ENCODE measurements at regions not wholly inside any gene's neighbourhood (a gene's known extent, or its start where the extent isn't known, plus 50 kb on each side); places are given as distances from the start of the nearest gene placed in this dataset.

GRCh38 chr1:217354895-217355294, 276.0 kb downstream of the GPATCH2 start:
- no peak for DNase-seq (ENCODE audit: low read depth in 6 of 9, low spot score in 9 of 9)
- no peaks in the 10 kb centered on the region for H3K9me3 ChIP-seq (ENCODE audit: control insufficient read depth in 2 of 2, insufficient read depth in 1 of 2, low read length in 1 of 2)
- no peak overlapping the region for H3K4me3 ChIP-seq (ENCODE audit: low read length in 2 of 2)
- 91% methylated on average over 3 of the region's 3 CpGs for WGBS
- no peak overlapping the region for H3K27ac ChIP-seq (ENCODE audit: low read depth in 1 of 2, low read length in 1 of 2)
- no peaks in the 10 kb centered on the region for H3K36me3 ChIP-seq (ENCODE audit: control insufficient read depth in 2 of 2, insufficient read depth in 2 of 2, low read length in 1 of 2)
- H3K27me3 ChIP-seq (ENCODE audit: control insufficient read depth in 2 of 2, insufficient read depth in 1 of 2, low read length in 1 of 2): no peaks in the 10 kb centered on the region
- no peaks in the 10 kb centered on the region for H3K4me1 ChIP-seq (ENCODE audit: control insufficient read depth in 2 of 2, insufficient read depth in 2 of 2, low read length in 2 of 2)

GRCh38 chr1:217348960-217349664, 281.8 kb downstream of the GPATCH2 start:
- Histone ChIP-seq H3K4me3 (ENCODE audit: low read length in 2 of 2) (no peak overlapping the region), H3K27me3 (ENCODE audit: control insufficient read depth in 2 of 2, insufficient read depth in 1 of 2, low read length in 1 of 2) (no peaks in the 10 kb centered on the region), H3K36me3 (ENCODE audit: control insufficient read depth in 2 of 2, insufficient read depth in 2 of 2, low read length in 1 of 2) (no peaks in the 10 kb centered on the region), H3K9me3 (ENCODE audit: control insufficient read depth in 2 of 2, insufficient read depth in 1 of 2, low read length in 1 of 2) (no peaks in the 10 kb centered on the region), H3K27ac (ENCODE audit: low read depth in 1 of 2, low read length in 1 of 2) (no peak overlapping the region), H3K4me1 (ENCODE audit: control insufficient read depth in 2 of 2, insufficient read depth in 2 of 2, low read length in 2 of 2) (no peaks in the 10 kb centered on the region)
- 86% methylated on average over 7 of the region's 7 CpGs for WGBS
- no peak for DNase-seq (ENCODE audit: low read depth in 6 of 9, low spot score in 9 of 9)

- no peak overlapping the region for H3K27ac ChIP-seq (ENCODE audit: low read depth in 1 of 2, low read length in 1 of 2)
- no peak for DNase-seq (ENCODE audit: low read depth in 6 of 9, low spot score in 9 of 9)
- H3K4me3 ChIP-seq (ENCODE audit: low read length in 2 of 2): no peak overlapping the region
- no peaks in the 10 kb centered on the region for H3K36me3 ChIP-seq (ENCODE audit: control insufficient read depth in 2 of 2, insufficient read depth in 2 of 2, low read length in 1 of 2)
- no peaks in the 10 kb centered on the region for H3K9me3 ChIP-seq (ENCODE audit: control insufficient read depth in 2 of 2, insufficient read depth in 1 of 2, low read length in 1 of 2)
- H3K4me1 ChIP-seq (ENCODE audit: control insufficient read depth in 2 of 2, insufficient read depth in 2 of 2, low read length in 2 of 2): no peaks in the 10 kb centered on the region
- WGBS: 95% methylated on average over 1 of the region's 1 CpG
- H3K27me3 ChIP-seq (ENCODE audit: control insufficient read depth in 2 of 2, insufficient read depth in 1 of 2, low read length in 1 of 2): no peaks in the 10 kb centered on the region
These were observed 286.2 kb downstream of the GPATCH2 start for GRCh38 chr1:217344712-217345111.

- no peaks in the 10 kb centered on the region for H3K4me1 ChIP-seq (ENCODE audit: control insufficient read depth in 2 of 2, insufficient read depth in 2 of 2, low read length in 2 of 2)
- H3K27ac ChIP-seq (ENCODE audit: low read depth in 1 of 2, low read length in 1 of 2): no peak overlapping the region
- no peak overlapping the region for H3K4me3 ChIP-seq (ENCODE audit: low read length in 2 of 2)
- H3K36me3 ChIP-seq (ENCODE audit: control insufficient read depth in 2 of 2, insufficient read depth in 2 of 2, low read length in 1 of 2): no peaks in the 10 kb centered on the region
- H3K27me3 ChIP-seq (ENCODE audit: control insufficient read depth in 2 of 2, insufficient read depth in 1 of 2, low read length in 1 of 2): no peaks in the 10 kb centered on the region
- no peaks in the 10 kb centered on the region for H3K9me3 ChIP-seq (ENCODE audit: control insufficient read depth in 2 of 2, insufficient read depth in 1 of 2, low read length in 1 of 2)
- 88% methylated on average over 8 of the region's 8 CpGs for WGBS
- DNase-seq (ENCODE audit: low read depth in 6 of 9, low spot score in 9 of 9): no peak
These were observed 287.0 kb downstream of the GPATCH2 start for GRCh38 chr1:217343907-217344306.

GRCh38 chr1:217342105-217342504, 288.8 kb downstream of the GPATCH2 start:
- no peak overlapping the region for H3K4me3 ChIP-seq (ENCODE audit: low read length in 2 of 2)
- no peaks in the 10 kb centered on the region for H3K9me3 ChIP-seq (ENCODE audit: control insufficient read depth in 2 of 2, insufficient read depth in 1 of 2, low read length in 1 of 2)
- H3K36me3 ChIP-seq (ENCODE audit: control insufficient read depth in 2 of 2, insufficient read depth in 2 of 2, low read length in 1 of 2): no peaks in the 10 kb centered on the region
- DNase-seq (ENCODE audit: low read depth in 6 of 9, low spot score in 9 of 9): no peak
- no peaks in the 10 kb centered on the region for H3K27me3 ChIP-seq (ENCODE audit: control insufficient read depth in 2 of 2, insufficient read depth in 1 of 2, low read length in 1 of 2)
- H3K4me1 ChIP-seq (ENCODE audit: control insufficient read depth in 2 of 2, insufficient read depth in 2 of 2, low read length in 2 of 2): no peaks in the 10 kb centered on the region
- H3K27ac ChIP-seq (ENCODE audit: low read depth in 1 of 2, low read length in 1 of 2): no peak overlapping the region

GRCh38 chr1:217336724-217337123, 294.2 kb downstream of the GPATCH2 start:
- Histone ChIP-seq H3K9me3 (ENCODE audit: control insufficient read depth in 2 of 2, insufficient read depth in 1 of 2, low read length in 1 of 2) (no peaks in the 10 kb centered on the region), H3K4me1 (ENCODE audit: control insufficient read depth in 2 of 2, insufficient read depth in 2 of 2, low read length in 2 of 2) (no peaks in the 10 kb centered on the region), H3K36me3 (ENCODE audit: control insufficient read depth in 2 of 2, insufficient read depth in 2 of 2, low read length in 1 of 2) (no peaks in the 10 kb centered on the region), H3K27me3 (ENCODE audit: control insufficient read depth in 2 of 2, insufficient read depth in 1 of 2, low read length in 1 of 2) (no peaks in the 10 kb centered on the region), H3K4me3 (ENCODE audit: low read length in 2 of 2) (no peak overlapping the region), H3K27ac (ENCODE audit: low read depth in 1 of 2, low read length in 1 of 2) (no peak overlapping the region)
- 98% methylated on average over 4 of the region's 4 CpGs for WGBS
- no peak for DNase-seq (ENCODE audit: low read depth in 6 of 9, low spot score in 9 of 9)

- peaks cover 0 to 3% of the 10 kb centered on the region in 2 donors for H3K9me3 ChIP-seq (ENCODE audit: control insufficient read depth in 2 of 2, insufficient read depth in 1 of 2, low read length in 1 of 2)
- H3K36me3 ChIP-seq (ENCODE audit: control insufficient read depth in 2 of 2, insufficient read depth in 2 of 2, low read length in 1 of 2): no peaks in the 10 kb centered on the region
- peak in 2 of 9 donors; percentile 0 to 7 for DNase-seq (ENCODE audit: low read depth in 6 of 9, low spot score in 9 of 9)
- 60% methylated on average over 6 of the region's 6 CpGs for WGBS
- H3K4me1 ChIP-seq (ENCODE audit: control insufficient read depth in 2 of 2, insufficient read depth in 2 of 2, low read length in 2 of 2): no peaks in the 10 kb centered on the region
- H3K27ac ChIP-seq (ENCODE audit: low read depth in 1 of 2, low read length in 1 of 2): no peak overlapping the region
- no peak overlapping the region for H3K4me3 ChIP-seq (ENCODE audit: low read length in 2 of 2)
- no peaks in the 10 kb centered on the region for H3K27me3 ChIP-seq (ENCODE audit: control insufficient read depth in 2 of 2, insufficient read depth in 1 of 2, low read length in 1 of 2)
These were observed 297.0 kb downstream of the GPATCH2 start for GRCh38 chr1:217333939-217334338.

- H3K9me3 ChIP-seq (ENCODE audit: control insufficient read depth in 2 of 2, insufficient read depth in 1 of 2, low read length in 1 of 2): peaks cover 0 to 3% of the 10 kb centered on the region in 2 donors
- no peak overlapping the region for H3K27ac ChIP-seq (ENCODE audit: low read depth in 1 of 2, low read length in 1 of 2)
- no peaks in the 10 kb centered on the region for H3K4me1 ChIP-seq (ENCODE audit: control insufficient read depth in 2 of 2, insufficient read depth in 2 of 2, low read length in 2 of 2)
- no peaks in the 10 kb centered on the region for H3K36me3 ChIP-seq (ENCODE audit: control insufficient read depth in 2 of 2, insufficient read depth in 2 of 2, low read length in 1 of 2)
- no peak for DNase-seq (ENCODE audit: low read depth in 6 of 9, low spot score in 9 of 9)
- H3K27me3 ChIP-seq (ENCODE audit: control insufficient read depth in 2 of 2, insufficient read depth in 1 of 2, low read length in 1 of 2): no peaks in the 10 kb centered on the region
- H3K4me3 ChIP-seq (ENCODE audit: low read length in 2 of 2): no peak overlapping the region
- WGBS: 95% methylated on average over 4 of the region's 4 CpGs
These were observed 298.3 kb downstream of the GPATCH2 start for GRCh38 chr1:217332431-217333065.

- no peak overlapping the region for H3K4me3 ChIP-seq (ENCODE audit: low read length in 2 of 2)
- H3K36me3 ChIP-seq (ENCODE audit: control insufficient read depth in 2 of 2, insufficient read depth in 2 of 2, low read length in 1 of 2): no peaks in the 10 kb centered on the region
- no peaks in the 10 kb centered on the region for H3K27me3 ChIP-seq (ENCODE audit: control insufficient read depth in 2 of 2, insufficient read depth in 1 of 2, low read length in 1 of 2)
- H3K4me1 ChIP-seq (ENCODE audit: control insufficient read depth in 2 of 2, insufficient read depth in 2 of 2, low read length in 2 of 2): no peaks in the 10 kb centered on the region
- DNase-seq (ENCODE audit: low read depth in 6 of 9, low spot score in 9 of 9): no peak
- H3K27ac ChIP-seq (ENCODE audit: low read depth in 1 of 2, low read length in 1 of 2): no peak overlapping the region
- peaks cover 0 to 3% of the 10 kb centered on the region in 2 donors for H3K9me3 ChIP-seq (ENCODE audit: control insufficient read depth in 2 of 2, insufficient read depth in 1 of 2, low read length in 1 of 2)
- WGBS: 81% methylated on average over 4 of the region's 4 CpGs
These were observed 299.2 kb downstream of the GPATCH2 start for GRCh38 chr1:217331698-217332097.

Measured in thymus (tissue), 11 donors.